DOHH2 (cell line): ENCODE measurements at regions not wholly inside any gene's neighbourhood (a gene's known extent, or its start where the extent isn't known, plus 50 kb on each side); places are given as distances from the start of the nearest gene placed in this dataset.

ENCODE experiments used
- H3F3A ChIP-seq: fragments of 200-600 bp; sonication (generic), shearing (Covaris generic); 2 replicates; pipeline ENCODE4 v1.6.0; 2016; ENCODE audit warnings: antibody characterized with exemption, mild to moderate bottlenecking; ENCODE audit not compliant: control insufficient read depth, insufficient read depth
- H3K27ac ChIP-seq: fragments of 200-600 bp; sonication (generic); 2 replicates; pipeline ENCODE4 v1.5.1; 2014; ENCODE audit warnings: low read depth, mild to moderate bottlenecking, low read length, moderate library complexity
- H3K27me3 ChIP-seq: fragments of 200-600 bp; sonication (generic); 2 replicates; pipeline ENCODE4 v1.6.1; 2014; ENCODE audit warnings: mild to moderate bottlenecking, low read length, mixed read lengths; ENCODE audit not compliant: control insufficient read depth
- H3K36me3 ChIP-seq: fragments of 200-600 bp; sonication (generic); 2 replicates; pipeline ENCODE4 v1.6.1; 2014; ENCODE audit warnings: mild to moderate bottlenecking, low read length, moderate library complexity, mixed read lengths; ENCODE audit not compliant: control insufficient read depth
- H3K4me1 ChIP-seq: fragments of 200-600 bp; sonication (generic); 2 replicates; pipeline ENCODE4 v1.6.1; 2014; ENCODE audit warnings: mild to moderate bottlenecking, low read length, mixed read lengths; ENCODE audit not compliant: control insufficient read depth
- H3K4me2 ChIP-seq: fragments of 200-600 bp; sonication (generic); 2 replicates; pipeline ENCODE4 v1.6.0; 2014; ENCODE audit warnings: mild to moderate bottlenecking, low read length, moderate library complexity
- H3K4me3 ChIP-seq: fragments of 200-600 bp; sonication (generic); 2 replicates; pipeline ENCODE4 v1.5.1; 2014; ENCODE audit warnings: mild to moderate bottlenecking, low read length, mixed read lengths
- H3K79me2 ChIP-seq: fragments of 200-600 bp; sonication (generic); 2 replicates; pipeline ENCODE4 v1.6.1; 2014; ENCODE audit warnings: mild to moderate bottlenecking, low read length, mixed read lengths; ENCODE audit not compliant: control insufficient read depth
- H3K9me2 ChIP-seq: fragments of 200-600 bp; sonication (generic); replicated peaks from 2 replicates; pipeline ENCODE4 v1.6.1; 2014; ENCODE audit warnings: mild to moderate bottlenecking, low read length, mixed read lengths; ENCODE audit not compliant: control insufficient read depth
- H3K9me3 ChIP-seq: fragments of 200-600 bp; sonication (generic); 2 replicates; pipeline ENCODE4 v1.6.1; 2014; ENCODE audit warnings: antibody characterized with exemption, low read length, mixed read lengths; ENCODE audit not compliant: control insufficient read depth, insufficient read depth
- H4K20me1 ChIP-seq: fragments of 200-600 bp; sonication (generic); 2 replicates; pipeline ENCODE4 v1.6.0; 2014; ENCODE audit warnings: low read depth, mild to moderate bottlenecking, antibody characterized with exemption, low read length, moderate library complexity; ENCODE audit not compliant: control insufficient read depth, insufficient read depth
- EZH2phosphoT487 ChIP-seq: fragments of 200-600 bp; sonication (generic); IDR thresholded peaks from 2 replicates; pipeline ENCODE4 v1.6.1; 2017; ENCODE audit warnings: borderline replicate concordance, mild to moderate bottlenecking, antibody characterized with exemption, low read length, moderate library complexity, mixed read lengths
- TF ChIP-seq, protein P1 (sequence below): fragments of 200-600 bp; sonication (generic); IDR thresholded peaks from one replicate; pipeline ENCODE4 v1.5.1; 2014; ENCODE audit warnings: antibody characterized with exemption, mild to moderate bottlenecking, low read depth, low read length; ENCODE audit not compliant: poor library complexity, severe bottlenecking

DNA sequence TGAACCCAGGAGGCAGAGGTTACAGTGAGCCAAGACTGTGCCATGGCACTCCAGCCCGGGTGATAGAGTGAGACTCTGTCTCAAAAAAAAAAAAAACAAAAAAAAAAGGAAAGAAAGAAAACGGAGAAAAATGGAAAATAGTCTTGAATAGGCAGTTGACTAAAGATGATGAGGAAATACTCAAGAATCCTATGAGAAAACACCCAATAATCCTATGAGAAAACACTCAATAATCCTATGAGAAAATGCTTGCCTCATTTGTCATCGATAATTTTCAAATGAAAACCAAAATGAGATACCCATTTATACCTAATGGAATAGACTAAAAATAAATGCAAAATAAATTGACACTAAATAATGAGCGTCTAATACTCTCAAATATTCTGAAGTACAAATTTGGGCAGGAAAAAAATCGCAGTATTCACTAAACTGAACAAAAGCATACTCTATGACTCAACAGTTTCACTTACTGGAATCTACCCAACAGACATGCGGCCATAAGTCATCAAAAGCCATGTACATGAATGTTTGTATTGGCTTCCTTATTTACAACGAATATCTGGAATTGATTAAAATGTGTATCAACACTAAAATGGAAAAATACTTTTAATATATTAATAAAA is 733.9 kb upstream of the CHRM3 start:
- no peaks in the 10 kb centered on the region for H3K36me3 ChIP-seq
- H3K27me3 ChIP-seq, result no peaks in the 10 kb centered on the region
- H3K79me2 ChIP-seq, result no peaks in the 10 kb centered on the region
- H3K9me2 ChIP-seq, result no peaks in the 10 kb centered on the region
- no peak for TF ChIP-seq EZH2phosphoT487
- TF ChIP-seq, protein P1, sequence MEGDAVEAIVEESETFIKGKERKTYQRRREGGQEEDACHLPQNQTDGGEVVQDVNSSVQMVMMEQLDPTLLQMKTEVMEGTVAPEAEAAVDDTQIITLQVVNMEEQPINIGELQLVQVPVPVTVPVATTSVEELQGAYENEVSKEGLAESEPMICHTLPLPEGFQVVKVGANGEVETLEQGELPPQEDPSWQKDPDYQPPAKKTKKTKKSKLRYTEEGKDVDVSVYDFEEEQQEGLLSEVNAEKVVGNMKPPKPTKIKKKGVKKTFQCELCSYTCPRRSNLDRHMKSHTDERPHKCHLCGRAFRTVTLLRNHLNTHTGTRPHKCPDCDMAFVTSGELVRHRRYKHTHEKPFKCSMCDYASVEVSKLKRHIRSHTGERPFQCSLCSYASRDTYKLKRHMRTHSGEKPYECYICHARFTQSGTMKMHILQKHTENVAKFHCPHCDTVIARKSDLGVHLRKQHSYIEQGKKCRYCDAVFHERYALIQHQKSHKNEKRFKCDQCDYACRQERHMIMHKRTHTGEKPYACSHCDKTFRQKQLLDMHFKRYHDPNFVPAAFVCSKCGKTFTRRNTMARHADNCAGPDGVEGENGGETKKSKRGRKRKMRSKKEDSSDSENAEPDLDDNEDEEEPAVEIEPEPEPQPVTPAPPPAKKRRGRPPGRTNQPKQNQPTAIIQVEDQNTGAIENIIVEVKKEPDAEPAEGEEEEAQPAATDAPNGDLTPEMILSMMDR, result no peak
- H3K4me2 ChIP-seq, result no peak overlapping the region
- no peak overlapping the region for H3K27ac ChIP-seq
- no peaks in the 10 kb centered on the region for H3F3A ChIP-seq
- no peaks in the 10 kb centered on the region for H4K20me1 ChIP-seq
- H3K9me3 ChIP-seq, result no peaks in the 10 kb centered on the region
- no peaks in the 10 kb centered on the region for H3K4me1 ChIP-seq
- no peak overlapping the region for H3K4me3 ChIP-seq

- no peaks in the 10 kb centered on the region for H3K27me3 ChIP-seq
- no peaks in the 10 kb centered on the region for H3K9me3 ChIP-seq
- H3K36me3 ChIP-seq, result no peaks in the 10 kb centered on the region
- H3K79me2 ChIP-seq, result no peaks in the 10 kb centered on the region
- H3K9me2 ChIP-seq, result no peaks in the 10 kb centered on the region
- TF ChIP-seq, protein P1, result no peak
- no peak for TF ChIP-seq EZH2phosphoT487
- no peak overlapping the region for H3K4me2 ChIP-seq
- no peak overlapping the region for H3K4me3 ChIP-seq
- no peaks in the 10 kb centered on the region for H3F3A ChIP-seq
- no peaks in the 10 kb centered on the region for H3K4me1 ChIP-seq
- H4K20me1 ChIP-seq, result no peaks in the 10 kb centered on the region
- H3K27ac ChIP-seq, result no peak overlapping the region
Measured at GRCh38 chr1:238649200-238649599, 737.2 kb upstream of the CHRM3 start.

- H3K36me3 ChIP-seq, result no peaks in the 10 kb centered on the region
- no peak overlapping the region for H3K4me2 ChIP-seq
- H3K79me2 ChIP-seq, result no peaks in the 10 kb centered on the region
- no peaks in the 10 kb centered on the region for H3K9me3 ChIP-seq
- no peaks in the 10 kb centered on the region for H4K20me1 ChIP-seq
- H3F3A ChIP-seq, result no peaks in the 10 kb centered on the region
- no peak overlapping the region for H3K4me3 ChIP-seq
- no peak overlapping the region for H3K27ac ChIP-seq
- no peaks in the 10 kb centered on the region for H3K9me2 ChIP-seq
- H3K4me1 ChIP-seq, result no peaks in the 10 kb centered on the region
- no peaks in the 10 kb centered on the region for H3K27me3 ChIP-seq
- TF ChIP-seq, protein P1, result no peak
- no peak for TF ChIP-seq EZH2phosphoT487
Measured at GRCh38 chr1:238648751-238649150, 737.6 kb upstream of the CHRM3 start.
